ENCODE measurements at regions not wholly inside any gene's neighbourhood (a gene's known extent, or its start where the extent isn't known, plus 50 kb on each side); places are given as distances from the start of the nearest gene placed in this dataset.

DNA sequence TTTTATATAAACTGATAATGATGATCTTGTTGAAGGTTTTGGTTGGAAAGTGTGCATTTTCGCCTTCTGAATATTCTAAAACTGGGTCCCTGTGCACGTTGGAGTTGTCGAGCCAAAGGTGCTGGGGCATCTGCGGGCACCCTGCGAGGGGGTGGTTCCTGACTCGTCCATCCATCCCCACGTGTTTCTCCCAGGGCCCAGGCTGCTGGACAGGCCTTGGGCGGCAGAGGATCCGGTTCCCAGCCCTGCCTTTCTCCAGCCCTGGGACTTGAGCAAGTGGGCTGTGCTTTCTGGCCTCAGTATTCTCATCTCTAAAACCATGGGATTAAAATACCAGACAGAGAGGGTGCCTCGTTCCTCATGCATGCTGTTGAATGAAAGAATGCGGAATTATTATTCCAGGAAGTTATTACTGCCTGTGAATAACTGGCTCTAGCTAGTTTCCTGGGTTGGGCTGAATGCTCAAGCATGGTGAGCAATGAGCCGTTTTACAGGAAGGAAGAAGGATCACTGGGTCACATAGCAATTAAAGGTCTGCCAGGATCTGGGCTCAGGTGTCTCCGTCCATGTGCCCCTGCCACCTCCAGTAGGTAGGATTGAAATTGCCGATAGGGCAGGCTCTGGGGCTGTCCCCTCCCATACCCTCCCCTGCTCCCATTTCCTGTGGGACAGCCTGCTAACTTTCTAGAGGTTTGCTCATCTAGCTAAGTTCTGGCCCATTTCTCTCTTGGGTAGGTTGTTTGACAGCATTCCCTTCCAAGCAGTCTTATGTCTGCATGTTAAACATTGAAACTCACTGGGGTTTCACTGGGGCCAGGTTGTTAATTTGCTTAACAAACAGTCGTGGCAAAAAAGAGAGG is 77.2 kb upstream of the HS6ST1 start:
- Histone ChIP-seq H3K27me3 (ENCODE audit: control insufficient read depth in 1 of 2, insufficient read depth in 2 of 2, low read length in 2 of 2) (no peaks in the 10 kb centered on the region), H3K9ac (ENCODE audit: low read length) (no peak overlapping the region), H3K4me3 (ENCODE audit: low read depth in 1 of 2, low read length in 2 of 2) (no peak overlapping the region), H3K4me1 (ENCODE audit: insufficient read depth, low read length) (no peaks in the 10 kb centered on the region), H3K27ac (ENCODE audit: low read depth, low read length) (no peak overlapping the region), H3K36me3 (ENCODE audit: insufficient read depth, low read length) (no peaks in the 10 kb centered on the region), H3K9me3 (ENCODE audit: low read length) (no peaks in the 10 kb centered on the region)

DNA sequence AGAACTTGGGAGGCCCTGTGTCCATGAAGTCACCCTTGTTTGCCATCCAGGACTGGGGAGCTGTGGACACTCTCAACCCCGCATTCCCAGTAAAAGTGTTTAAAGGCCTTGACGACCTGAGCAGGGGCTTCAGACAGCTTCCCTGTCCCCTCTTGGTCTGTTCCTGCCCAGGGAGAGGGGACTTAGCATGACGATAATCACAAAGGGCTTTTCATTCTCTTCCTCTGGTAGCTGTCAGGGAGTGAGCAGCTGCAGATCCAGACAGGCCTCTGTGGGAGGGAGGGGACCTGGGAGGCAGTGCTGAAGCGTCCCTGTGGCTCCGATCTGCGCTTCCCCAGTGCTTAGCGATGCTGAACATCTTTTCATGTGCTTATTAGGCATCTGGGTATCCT is 77.8 kb upstream of the HS6ST1 start:
- no peaks in the 10 kb centered on the region for H3K9me3 ChIP-seq (ENCODE audit: low read length)
- H3K9ac ChIP-seq (ENCODE audit: low read length), result no peak overlapping the region

GRCh38 chr2:128396946-128397345 is 78.3 kb upstream of the HS6ST1 start:
- Histone ChIP-seq H3K4me1 (ENCODE audit: insufficient read depth, low read length) (no peaks in the 10 kb centered on the region), H3K27me3 (ENCODE audit: control insufficient read depth in 1 of 2, insufficient read depth in 2 of 2, low read length in 2 of 2) (no peaks in the 10 kb centered on the region), H3K27ac (ENCODE audit: low read depth, low read length) (no peak overlapping the region), H3K36me3 (ENCODE audit: insufficient read depth, low read length) (no peaks in the 10 kb centered on the region), H3K9me3 (ENCODE audit: low read length) (no peaks in the 10 kb centered on the region), H3K4me3 (ENCODE audit: low read depth in 1 of 2, low read length in 2 of 2) (no peak overlapping the region), H3K9ac (ENCODE audit: low read length) (no peak overlapping the region)

More for the DNA sequence above, 77.8 kb upstream of the HS6ST1 start:
- Histone ChIP-seq H3K27ac (ENCODE audit: low read depth, low read length) (no peak overlapping the region), H3K36me3 (ENCODE audit: insufficient read depth, low read length) (no peaks in the 10 kb centered on the region), H3K4me1 (ENCODE audit: insufficient read depth, low read length) (no peaks in the 10 kb centered on the region), H3K27me3 (ENCODE audit: control insufficient read depth in 1 of 2, insufficient read depth in 2 of 2, low read length in 2 of 2) (no peaks in the 10 kb centered on the region), H3K4me3 (ENCODE audit: low read depth in 1 of 2, low read length in 2 of 2) (no peak overlapping the region)

DNA sequence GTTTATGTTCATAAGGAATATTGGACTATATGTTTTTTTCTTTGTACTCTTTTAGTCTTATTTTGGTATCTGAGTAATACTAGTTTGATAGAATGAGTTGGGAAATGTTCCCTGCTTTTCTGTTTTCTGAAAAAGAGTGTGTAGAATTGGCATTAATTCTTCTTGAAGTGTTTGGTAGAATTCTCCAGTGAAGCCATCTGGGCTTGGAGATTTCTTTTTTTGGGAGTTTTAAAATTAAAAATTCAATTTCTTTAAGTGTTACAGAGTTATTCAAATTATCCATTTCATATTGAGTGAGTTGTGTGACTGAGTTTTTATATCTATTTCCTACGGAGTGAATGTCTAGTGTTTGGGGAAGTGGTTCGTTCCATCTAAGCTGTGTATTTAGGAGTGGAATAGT is 80.6 kb upstream of the HS6ST1 start:
- Histone ChIP-seq H3K27me3 (ENCODE audit: control insufficient read depth in 1 of 2, insufficient read depth in 2 of 2, low read length in 2 of 2) (no peaks in the 10 kb centered on the region), H3K4me1 (ENCODE audit: insufficient read depth, low read length) (no peaks in the 10 kb centered on the region), H3K27ac (ENCODE audit: low read depth, low read length) (no peak overlapping the region), H3K9ac (ENCODE audit: low read length) (no peak overlapping the region), H3K9me3 (ENCODE audit: low read length) (no peaks in the 10 kb centered on the region), H3K36me3 (ENCODE audit: insufficient read depth, low read length) (no peaks in the 10 kb centered on the region), H3K4me3 (ENCODE audit: low read depth in 1 of 2, low read length in 2 of 2) (no peak overlapping the region)

GRCh38 chr2:128399690-128400291 is 81.1 kb upstream of the HS6ST1 start:
- H3K4me1 ChIP-seq (ENCODE audit: insufficient read depth, low read length), result no peaks in the 10 kb centered on the region
- no peak overlapping the region for H3K27ac ChIP-seq (ENCODE audit: low read depth, low read length)
- H3K4me3 ChIP-seq (ENCODE audit: low read depth in 1 of 2, low read length in 2 of 2), result no peak overlapping the region
- no peaks in the 10 kb centered on the region for H3K36me3 ChIP-seq (ENCODE audit: insufficient read depth, low read length)
- H3K9ac ChIP-seq (ENCODE audit: low read length), result no peak overlapping the region
- H3K9me3 ChIP-seq (ENCODE audit: low read length), result no peaks in the 10 kb centered on the region
- no peaks in the 10 kb centered on the region for H3K27me3 ChIP-seq (ENCODE audit: control insufficient read depth in 1 of 2, insufficient read depth in 2 of 2, low read length in 2 of 2)

DNA sequence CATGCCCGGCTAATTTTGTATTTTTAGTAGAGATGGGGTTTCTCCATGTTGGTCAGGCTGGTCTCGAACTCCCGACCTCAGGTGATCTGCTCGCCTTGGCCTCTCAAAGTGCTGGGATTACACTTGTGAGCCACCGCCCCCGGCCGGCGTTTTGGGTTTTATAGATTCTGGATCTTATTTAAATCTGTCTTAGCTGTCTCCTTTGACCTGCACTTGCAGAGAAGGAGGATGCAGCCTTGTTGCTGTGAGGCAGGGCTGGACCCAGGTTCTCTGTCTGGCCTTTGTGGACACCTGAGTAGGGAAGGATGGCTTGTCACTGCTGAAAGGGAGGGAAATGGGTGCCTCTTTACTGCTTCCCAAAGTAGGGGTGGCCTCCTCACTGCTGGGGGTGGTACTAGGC is 83.0 kb upstream of the HS6ST1 start:
- no peaks in the 10 kb centered on the region for H3K36me3 ChIP-seq (ENCODE audit: insufficient read depth, low read length)
- no peak overlapping the region for H3K27ac ChIP-seq (ENCODE audit: low read depth, low read length)
- H3K4me3 ChIP-seq (ENCODE audit: low read depth in 1 of 2, low read length in 2 of 2), result no peak overlapping the region
- H3K4me1 ChIP-seq (ENCODE audit: insufficient read depth, low read length), result no peaks in the 10 kb centered on the region
- H3K9me3 ChIP-seq (ENCODE audit: low read length), result no peaks in the 10 kb centered on the region
- H3K27me3 ChIP-seq (ENCODE audit: control insufficient read depth in 1 of 2, insufficient read depth in 2 of 2, low read length in 2 of 2), result no peaks in the 10 kb centered on the region
- no peak overlapping the region for H3K9ac ChIP-seq (ENCODE audit: low read length)

DNA sequence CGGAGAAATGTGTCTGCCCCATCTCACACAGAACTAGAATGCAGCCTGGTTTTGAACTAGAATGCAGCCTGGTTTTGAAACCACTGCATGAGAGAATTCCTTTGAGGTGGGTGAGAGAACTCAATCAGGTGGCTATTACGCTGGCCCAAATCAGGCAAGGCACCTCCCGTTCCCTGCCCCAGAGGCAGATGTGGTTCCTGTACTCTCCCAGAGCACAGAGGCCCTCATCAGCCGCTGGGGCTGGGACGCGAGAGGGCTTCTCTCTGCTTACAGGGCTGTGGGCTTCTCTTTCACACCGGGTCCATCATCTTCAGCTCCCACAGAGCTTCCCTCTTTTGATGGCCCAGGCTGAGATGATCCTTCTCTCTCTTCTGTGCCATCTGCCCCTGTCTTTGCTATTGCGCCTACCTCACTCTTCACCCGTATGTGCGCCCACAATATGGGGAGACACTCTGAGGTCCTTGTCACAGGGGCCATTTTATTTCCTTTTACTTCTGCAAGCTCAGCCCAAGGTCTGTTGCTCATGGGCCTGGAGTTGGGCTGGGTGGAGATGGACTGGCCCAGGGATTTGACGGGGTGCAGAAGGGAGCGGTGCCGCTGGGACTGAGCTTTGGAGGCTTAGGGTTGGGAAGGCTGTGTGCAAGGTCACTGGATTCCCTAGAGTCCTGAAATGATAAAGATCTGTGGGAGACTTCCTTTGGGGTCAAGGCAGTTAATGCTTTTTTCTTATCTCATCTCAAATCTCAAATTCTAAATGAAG is 84.4 kb upstream of the HS6ST1 start:
- Histone ChIP-seq H3K27ac (ENCODE audit: low read depth, low read length) (no peak overlapping the region), H3K36me3 (ENCODE audit: insufficient read depth, low read length) (no peaks in the 10 kb centered on the region), H3K9me3 (ENCODE audit: low read length) (no peaks in the 10 kb centered on the region), H3K27me3 (ENCODE audit: control insufficient read depth in 1 of 2, insufficient read depth in 2 of 2, low read length in 2 of 2) (no peaks in the 10 kb centered on the region), H3K4me1 (ENCODE audit: insufficient read depth, low read length) (no peaks in the 10 kb centered on the region), H3K4me3 (ENCODE audit: low read depth in 1 of 2, low read length in 2 of 2) (no peak overlapping the region), H3K9ac (ENCODE audit: low read length) (no peak overlapping the region)

- Histone ChIP-seq H3K27ac (ENCODE audit: low read depth, low read length) (no peak overlapping the region), H3K27me3 (ENCODE audit: control insufficient read depth in 1 of 2, insufficient read depth in 2 of 2, low read length in 2 of 2) (no peaks in the 10 kb centered on the region), H3K4me3 (ENCODE audit: low read depth in 1 of 2, low read length in 2 of 2) (no peak overlapping the region), H3K9ac (ENCODE audit: low read length) (no peak overlapping the region), H3K9me3 (ENCODE audit: low read length) (no peaks in the 10 kb centered on the region), H3K4me1 (ENCODE audit: insufficient read depth, low read length) (no peaks in the 10 kb centered on the region), H3K36me3 (ENCODE audit: insufficient read depth, low read length) (no peaks in the 10 kb centered on the region)
These were observed 85.4 kb upstream of the HS6ST1 start for GRCh38 chr2:128403814-128404708.

DNA sequence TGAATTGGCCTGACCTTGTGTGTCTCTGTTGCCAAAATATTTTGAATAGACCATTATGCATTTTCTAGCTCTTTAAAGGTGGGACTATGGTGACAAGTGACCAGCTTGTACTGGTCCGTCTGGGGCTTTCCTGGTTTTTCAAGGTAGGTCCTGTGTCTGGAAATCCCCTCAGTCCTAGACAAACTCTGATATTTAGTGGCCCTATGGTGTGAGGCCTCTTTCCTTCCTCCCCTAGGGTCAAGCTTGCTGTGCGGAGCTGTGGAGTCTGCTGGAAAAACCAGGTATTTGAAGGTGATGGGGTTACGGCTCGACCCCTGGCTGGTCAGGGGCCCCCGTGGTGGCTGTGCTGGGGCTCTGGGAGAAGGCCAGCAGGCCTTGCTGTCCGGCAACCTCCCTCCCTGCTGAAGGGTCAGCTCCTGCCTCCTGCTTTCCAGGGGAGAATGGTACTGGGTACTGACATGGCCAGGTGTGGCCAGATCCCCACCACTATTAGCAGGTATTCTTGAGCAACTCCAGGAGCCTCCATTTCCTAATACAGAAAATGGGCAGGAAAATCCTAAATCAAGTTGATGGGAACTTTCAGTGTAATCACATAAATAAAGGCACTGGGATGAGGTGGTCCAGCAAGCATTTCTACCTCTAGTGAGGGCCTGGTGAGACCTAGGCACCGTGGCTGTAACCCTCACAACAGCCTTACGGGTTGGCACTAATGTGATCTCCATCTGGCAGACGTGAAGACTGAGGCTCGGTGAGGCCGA is 86.2 kb upstream of the HS6ST1 start:
- H3K27me3 ChIP-seq (ENCODE audit: control insufficient read depth in 1 of 2, insufficient read depth in 2 of 2, low read length in 2 of 2), result no peaks in the 10 kb centered on the region
- no peak overlapping the region for H3K4me3 ChIP-seq (ENCODE audit: low read depth in 1 of 2, low read length in 2 of 2)
- H3K27ac ChIP-seq (ENCODE audit: low read depth, low read length), result no peak overlapping the region
- no peaks in the 10 kb centered on the region for H3K36me3 ChIP-seq (ENCODE audit: insufficient read depth, low read length)
- H3K9me3 ChIP-seq (ENCODE audit: low read length), result no peaks in the 10 kb centered on the region
- H3K9ac ChIP-seq (ENCODE audit: low read length), result no peak overlapping the region
- no peaks in the 10 kb centered on the region for H3K4me1 ChIP-seq (ENCODE audit: insufficient read depth, low read length)

DNA sequence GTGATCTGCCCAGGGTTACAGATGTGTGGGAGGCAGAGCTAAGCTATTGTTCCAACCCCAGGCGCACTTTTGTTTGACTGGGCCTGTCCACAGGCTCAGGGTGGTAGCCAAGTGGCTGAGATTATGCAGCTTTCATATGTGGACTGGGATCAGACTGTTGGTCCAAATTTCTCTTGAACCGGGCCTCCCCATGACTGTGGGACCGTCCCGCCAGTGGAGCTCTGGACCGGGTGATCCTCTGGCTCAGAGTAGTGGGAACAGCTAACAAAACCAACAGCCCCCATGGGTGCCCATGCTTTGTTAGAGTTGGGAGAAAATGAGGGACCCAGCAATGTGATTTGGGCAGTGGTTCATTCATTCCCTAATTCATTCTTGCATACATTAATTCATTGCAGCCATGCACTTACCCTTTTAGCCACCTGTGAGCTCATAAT is 86.8 kb upstream of the HS6ST1 start:
- Histone ChIP-seq H3K4me3 (ENCODE audit: low read depth in 1 of 2, low read length in 2 of 2) (no peak overlapping the region), H3K9ac (ENCODE audit: low read length) (no peak overlapping the region), H3K36me3 (ENCODE audit: insufficient read depth, low read length) (no peaks in the 10 kb centered on the region), H3K27me3 (ENCODE audit: control insufficient read depth in 1 of 2, insufficient read depth in 2 of 2, low read length in 2 of 2) (no peaks in the 10 kb centered on the region), H3K4me1 (ENCODE audit: insufficient read depth, low read length) (no peaks in the 10 kb centered on the region), H3K27ac (ENCODE audit: low read depth, low read length) (no peak overlapping the region), H3K9me3 (ENCODE audit: low read length) (no peaks in the 10 kb centered on the region)

All from muscle layer of colon (tissue), 2 donors.